ENCODE measurements at regions not wholly inside any gene's neighbourhood (a gene's known extent, or its start where the extent isn't known, plus 50 kb on each side); places are given as distances from the start of the nearest gene placed in this dataset.

DNA sequence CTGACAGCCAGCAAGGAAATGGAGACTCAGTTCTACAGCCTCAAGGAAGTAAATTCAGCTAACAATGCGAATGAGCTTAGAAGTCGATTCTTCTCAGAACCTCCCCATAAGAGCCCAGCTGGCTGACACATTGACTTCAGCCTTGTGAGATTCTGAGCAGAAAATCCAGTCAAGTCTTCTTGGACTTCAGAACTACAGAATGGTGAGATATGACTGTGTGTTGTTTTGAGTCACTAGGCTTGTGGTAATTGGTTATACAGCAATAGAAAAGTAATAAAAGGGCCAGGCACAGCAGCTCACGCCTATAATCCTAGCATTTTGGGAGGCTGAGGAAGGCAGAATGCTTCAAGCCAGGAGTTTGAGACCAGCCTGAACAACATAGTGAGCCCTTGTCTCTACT, 161.8 kb upstream of the IVNS1ABP start:
- H3K27me3 ChIP-seq (replicated peaks): no peaks in the 10 kb centered on the region
- H3K4me3 ChIP-seq (ENCODE audit: low read depth, low read length): no peak overlapping the region
- in situ Hi-C loops (cut with HindIII; ENCODE audit: low pct_ligation_motif_present, low sequenced_read_pairs): no loop called here
- H3K36me3 ChIP-seq (replicated peaks): no peaks in the 10 kb centered on the region
- H3K27ac ChIP-seq: no peak overlapping the region
- TF ChIP-seq, protein P1, sequence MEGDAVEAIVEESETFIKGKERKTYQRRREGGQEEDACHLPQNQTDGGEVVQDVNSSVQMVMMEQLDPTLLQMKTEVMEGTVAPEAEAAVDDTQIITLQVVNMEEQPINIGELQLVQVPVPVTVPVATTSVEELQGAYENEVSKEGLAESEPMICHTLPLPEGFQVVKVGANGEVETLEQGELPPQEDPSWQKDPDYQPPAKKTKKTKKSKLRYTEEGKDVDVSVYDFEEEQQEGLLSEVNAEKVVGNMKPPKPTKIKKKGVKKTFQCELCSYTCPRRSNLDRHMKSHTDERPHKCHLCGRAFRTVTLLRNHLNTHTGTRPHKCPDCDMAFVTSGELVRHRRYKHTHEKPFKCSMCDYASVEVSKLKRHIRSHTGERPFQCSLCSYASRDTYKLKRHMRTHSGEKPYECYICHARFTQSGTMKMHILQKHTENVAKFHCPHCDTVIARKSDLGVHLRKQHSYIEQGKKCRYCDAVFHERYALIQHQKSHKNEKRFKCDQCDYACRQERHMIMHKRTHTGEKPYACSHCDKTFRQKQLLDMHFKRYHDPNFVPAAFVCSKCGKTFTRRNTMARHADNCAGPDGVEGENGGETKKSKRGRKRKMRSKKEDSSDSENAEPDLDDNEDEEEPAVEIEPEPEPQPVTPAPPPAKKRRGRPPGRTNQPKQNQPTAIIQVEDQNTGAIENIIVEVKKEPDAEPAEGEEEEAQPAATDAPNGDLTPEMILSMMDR (IDR thresholded peaks at IDR 0.05; ENCODE audit: low read depth, low read length, missing control alignments): no peak
- no peak for DNase-seq

DNA sequence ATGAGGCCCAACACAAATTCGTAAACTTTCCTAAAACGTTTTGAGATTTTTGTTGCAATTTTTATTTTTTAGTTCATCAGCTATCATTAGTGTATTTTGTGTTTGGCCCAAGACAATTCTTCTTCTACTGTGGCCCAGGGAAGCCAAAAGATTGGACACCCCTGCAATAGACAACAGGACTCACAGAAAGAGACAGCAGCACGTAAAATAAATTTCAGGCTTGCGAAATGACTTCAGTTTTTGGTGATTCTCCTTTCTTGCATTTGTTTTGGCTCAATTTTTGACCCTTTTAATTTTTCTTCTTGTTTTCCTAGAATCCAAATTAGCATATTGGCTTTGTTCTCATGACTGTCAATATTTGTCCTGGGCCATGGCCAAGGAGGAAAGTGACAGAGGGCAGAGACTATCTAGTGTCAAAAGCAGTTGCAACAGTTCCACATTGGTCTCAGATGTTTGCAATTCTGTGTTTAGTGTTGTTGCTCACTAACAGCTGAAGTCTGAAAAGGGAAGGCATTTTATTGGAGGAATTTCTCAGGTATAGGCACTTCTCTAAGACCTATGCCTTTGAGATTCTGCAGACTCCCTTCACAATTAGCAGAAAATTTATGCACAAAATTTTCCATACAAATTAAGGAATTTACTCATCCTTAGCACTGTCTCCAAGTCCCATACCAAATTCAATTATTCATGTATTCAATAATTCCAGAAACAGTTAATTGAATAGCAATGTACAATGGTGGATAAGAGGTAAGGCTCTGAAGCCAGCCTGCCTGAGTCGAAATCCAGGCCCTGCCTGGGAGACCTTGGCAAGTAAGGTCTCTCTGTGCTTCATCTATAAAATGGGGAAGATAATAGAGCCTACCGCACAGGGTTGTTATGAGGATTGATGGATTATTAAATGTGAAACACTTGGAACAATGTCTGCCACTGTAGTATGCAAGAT, 160.9 kb upstream of the IVNS1ABP start:
- Histone ChIP-seq H3K36me3 (replicated peaks) (no peaks in the 10 kb centered on the region), H3K4me3 (ENCODE audit: low read depth, low read length) (no peak overlapping the region), H3K27me3 (replicated peaks) (no peaks in the 10 kb centered on the region), H3K27ac (no peak overlapping the region)
- TF ChIP-seq, protein P1 (IDR thresholded peaks at IDR 0.05; ENCODE audit: low read depth, low read length, missing control alignments): no peak
- in situ Hi-C loops (cut with HindIII; ENCODE audit: low pct_ligation_motif_present, low sequenced_read_pairs): no loop called here
- DNase-seq: no peak

DNA sequence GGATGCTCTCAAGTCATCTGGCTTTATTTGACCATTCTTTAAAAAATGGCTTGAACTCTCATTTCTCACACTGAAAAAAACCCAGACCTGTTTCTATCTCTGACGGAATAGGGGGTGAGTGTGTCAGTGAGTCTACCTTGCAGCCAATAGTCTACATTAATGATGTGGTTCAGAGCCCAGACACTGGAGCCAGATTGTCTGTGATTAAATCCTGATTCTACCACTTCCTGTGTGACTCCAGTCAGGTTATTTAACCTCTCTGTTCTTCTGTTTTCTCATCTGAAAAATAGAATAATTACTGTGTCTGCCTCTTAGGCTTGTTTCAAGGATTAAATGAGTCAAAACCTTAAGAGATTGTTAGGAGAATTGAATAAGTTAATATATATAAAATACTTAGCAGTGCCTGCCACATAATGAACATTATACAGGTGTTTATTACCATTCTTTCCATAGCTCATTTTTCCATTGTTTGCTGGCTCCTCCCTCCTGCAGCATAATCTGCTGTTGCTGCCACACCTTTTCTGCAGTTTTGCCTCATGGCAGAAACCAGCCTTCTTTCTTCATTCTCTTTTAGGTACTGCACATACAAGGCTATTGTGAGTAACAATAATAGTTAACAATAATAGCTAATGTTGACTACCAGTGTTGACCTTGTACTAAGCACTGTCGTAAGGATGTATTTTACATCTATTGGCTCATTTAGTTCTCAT, 157.6 kb upstream of the IVNS1ABP start:
- in situ Hi-C loops (cut with HindIII; ENCODE audit: low pct_ligation_motif_present, low sequenced_read_pairs): no loop called here
- TF ChIP-seq, protein P1 (IDR thresholded peaks at IDR 0.05; ENCODE audit: low read depth, low read length, missing control alignments): no peak
- H3K27me3 ChIP-seq (replicated peaks): no peaks in the 10 kb centered on the region
- DNase-seq: no peak
- no peak overlapping the region for H3K27ac ChIP-seq
- no peaks in the 10 kb centered on the region for H3K36me3 ChIP-seq (replicated peaks)
- H3K4me3 ChIP-seq (ENCODE audit: low read depth, low read length): no peak overlapping the region

DNA sequence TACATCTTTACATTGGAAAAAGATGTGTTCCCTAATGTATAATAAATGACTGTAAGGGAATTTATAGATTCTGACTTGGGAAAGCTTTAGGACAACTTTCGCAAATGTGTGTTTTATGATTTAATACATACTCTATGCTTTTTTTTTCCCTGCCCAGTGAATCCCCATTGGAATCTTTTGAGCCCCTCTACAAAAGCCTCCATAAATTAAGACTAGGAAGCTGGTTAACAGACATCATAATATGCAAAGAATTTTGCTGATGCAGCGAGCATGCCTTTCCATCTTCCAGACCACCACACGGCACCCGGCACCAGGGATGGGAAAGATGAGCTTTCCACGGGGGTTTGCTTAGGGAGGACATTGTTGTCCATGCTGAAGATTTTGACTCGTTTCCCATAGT, 156.1 kb upstream of the IVNS1ABP start:
- TF ChIP-seq, protein P1 (IDR thresholded peaks at IDR 0.05; ENCODE audit: low read depth, low read length, missing control alignments): no peak
- no peak overlapping the region for H3K27ac ChIP-seq
- in situ Hi-C loops (cut with HindIII; ENCODE audit: low pct_ligation_motif_present, low sequenced_read_pairs): no loop called here
- no peaks in the 10 kb centered on the region for H3K27me3 ChIP-seq (replicated peaks)
- DNase-seq: no peak
- no peak overlapping the region for H3K4me3 ChIP-seq (ENCODE audit: low read depth, low read length)
- no peaks in the 10 kb centered on the region for H3K36me3 ChIP-seq (replicated peaks)

DNA sequence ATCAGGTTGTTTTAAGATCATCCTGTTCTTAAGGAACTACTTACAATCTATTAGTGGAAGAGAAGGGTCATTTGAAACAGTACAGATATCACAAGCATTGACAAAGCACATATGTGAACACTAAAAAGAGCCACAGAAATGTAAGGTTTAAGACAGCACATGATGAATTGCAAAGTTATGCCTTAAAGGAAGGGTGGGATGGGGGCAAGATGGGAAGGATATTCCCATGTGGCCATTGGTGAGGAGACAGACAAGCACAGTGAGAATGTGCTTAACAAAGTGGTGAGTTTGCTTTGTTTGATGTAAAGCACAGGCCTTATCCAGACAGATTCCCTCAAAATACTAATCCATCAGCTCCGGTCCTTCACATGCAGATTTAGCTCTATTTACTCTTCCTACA, 151.6 kb upstream of the IVNS1ABP start:
- TF ChIP-seq, protein P1 (IDR thresholded peaks at IDR 0.05; ENCODE audit: low read depth, low read length, missing control alignments): no peak
- Histone ChIP-seq H3K27ac (no peak overlapping the region), H3K4me3 (ENCODE audit: low read depth, low read length) (no peak overlapping the region), H3K27me3 (replicated peaks) (no peaks in the 10 kb centered on the region), H3K36me3 (replicated peaks) (no peaks in the 10 kb centered on the region)
- DNase-seq: no peak
- in situ Hi-C loops (cut with HindIII; ENCODE audit: low pct_ligation_motif_present, low sequenced_read_pairs): no loop called here
